ENCODE measurements at regions not wholly inside any gene's neighbourhood (a gene's known extent, or its start where the extent isn't known, plus 50 kb on each side); places are given as distances from the start of the nearest gene placed in this dataset.
"Not testable (repeated sequence)": the region's sequence is repeated elsewhere in the genome, so short reads cannot be mapped to it uniquely, and the experiment has no call there.

DNA sequence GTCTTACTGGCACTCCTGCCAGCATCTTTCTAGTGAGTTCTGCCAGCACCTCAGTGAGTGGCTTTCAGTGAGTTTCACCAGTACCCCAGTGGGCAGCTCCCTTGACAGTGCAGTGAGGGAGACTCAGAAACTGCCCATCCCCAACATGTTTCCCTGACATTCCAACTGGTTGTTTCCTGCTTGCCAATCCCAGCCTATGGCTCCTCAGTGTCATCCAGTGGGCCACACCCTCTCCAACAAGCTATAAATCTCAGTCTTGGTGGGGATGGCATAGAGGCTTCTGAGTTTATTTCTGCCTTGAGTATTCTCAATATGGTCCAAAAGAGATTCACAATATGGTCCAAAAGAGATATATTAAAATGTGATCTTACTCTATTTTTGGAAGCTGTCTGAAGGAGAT is 461.2 kb upstream of the NR3C2 start:
- Histone ChIP-seq H3K4me1 (ENCODE audit: control insufficient read depth in 1 of 2, insufficient read depth in 2 of 2, low read length in 2 of 2) (no peaks in the 10 kb centered on the region), H3K9me3 (ENCODE audit: control insufficient read depth in 1 of 2, low read length in 2 of 2) (no peaks in the 10 kb centered on the region), H3K36me3 (ENCODE audit: control insufficient read depth in 1 of 2, insufficient read depth in 2 of 2, low read length in 2 of 2) (no peaks in the 10 kb centered on the region), H3K27me3 (ENCODE audit: low read depth, low read length) (no peaks in the 10 kb centered on the region), H3K4me3 (ENCODE audit: low read depth in 1 of 2, low read length in 2 of 2) (no peak overlapping the region), H3K27ac (ENCODE audit: low read length) (no peak overlapping the region)

DNA sequence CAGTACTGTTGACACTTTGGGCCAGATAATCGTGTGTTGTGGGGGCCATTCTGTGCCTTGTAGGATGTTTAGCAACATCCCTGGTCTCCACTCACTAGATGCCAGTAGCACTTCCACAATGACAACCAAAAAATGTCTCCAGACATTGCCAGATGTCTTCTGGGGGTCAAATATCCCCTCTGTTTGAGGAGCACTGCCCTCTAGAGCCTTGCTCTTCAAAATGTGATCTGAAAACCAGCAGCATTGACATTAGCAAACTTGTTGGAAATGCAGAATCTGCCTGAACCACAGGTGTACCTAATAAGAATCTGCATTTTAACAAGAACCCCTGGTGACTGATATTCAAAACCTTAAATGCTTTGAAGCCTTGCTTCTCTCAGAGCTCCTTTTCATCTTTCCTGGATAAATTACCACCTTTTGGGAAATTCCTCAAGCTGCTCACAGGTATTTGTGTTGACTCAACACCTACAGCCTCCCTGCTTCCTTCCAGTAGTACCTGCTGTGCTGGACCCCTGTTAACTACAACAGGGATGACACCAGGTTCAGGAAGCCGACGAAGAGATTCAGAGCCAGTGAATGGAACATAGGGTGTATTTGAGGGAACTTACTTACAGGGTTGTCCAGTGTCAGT is 459.0 kb upstream of the NR3C2 start:
- Histone ChIP-seq H3K27ac (ENCODE audit: low read length) (no peak overlapping the region), H3K4me1 (ENCODE audit: control insufficient read depth in 1 of 2, insufficient read depth in 2 of 2, low read length in 2 of 2) (no peaks in the 10 kb centered on the region), H3K4me3 (ENCODE audit: low read depth in 1 of 2, low read length in 2 of 2) (no peak overlapping the region), H3K27me3 (ENCODE audit: low read depth, low read length) (no peaks in the 10 kb centered on the region), H3K36me3 (ENCODE audit: control insufficient read depth in 1 of 2, insufficient read depth in 2 of 2, low read length in 2 of 2) (no peaks in the 10 kb centered on the region), H3K9me3 (ENCODE audit: control insufficient read depth in 1 of 2, low read length in 2 of 2) (peaks cover 0 to 7% of the 10 kb centered on the region in 2 donors)

DNA sequence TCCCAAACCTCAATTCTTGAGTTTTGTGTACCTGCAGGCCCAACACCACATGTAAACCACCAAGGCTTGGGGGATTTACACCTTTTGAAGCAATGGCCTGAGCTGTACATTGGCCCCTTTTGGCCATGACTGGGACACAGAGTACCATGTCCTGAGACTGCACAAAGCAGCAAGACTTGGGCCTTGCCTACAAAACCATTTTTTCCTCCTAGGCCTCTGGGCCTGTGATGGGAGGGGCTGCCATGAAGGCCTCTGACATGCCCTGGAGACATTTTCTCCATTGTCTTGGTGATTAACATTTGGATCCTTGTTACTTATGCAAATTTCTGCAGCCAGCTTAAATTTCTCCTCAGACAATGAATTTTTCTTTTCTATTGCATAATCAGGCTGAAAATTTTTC is 455.9 kb upstream of the NR3C2 start:
- H3K4me1 ChIP-seq (ENCODE audit: control insufficient read depth in 1 of 2, insufficient read depth in 2 of 2, low read length in 2 of 2); H3K27ac ChIP-seq (ENCODE audit: low read length); H3K36me3 ChIP-seq (ENCODE audit: control insufficient read depth in 1 of 2, insufficient read depth in 2 of 2, low read length in 2 of 2); H3K9me3 ChIP-seq (ENCODE audit: control insufficient read depth in 1 of 2, low read length in 2 of 2); H3K27me3 ChIP-seq (ENCODE audit: low read depth, low read length); H3K4me3 ChIP-seq (ENCODE audit: low read depth in 1 of 2, low read length in 2 of 2): not testable (repeated sequence)

DNA sequence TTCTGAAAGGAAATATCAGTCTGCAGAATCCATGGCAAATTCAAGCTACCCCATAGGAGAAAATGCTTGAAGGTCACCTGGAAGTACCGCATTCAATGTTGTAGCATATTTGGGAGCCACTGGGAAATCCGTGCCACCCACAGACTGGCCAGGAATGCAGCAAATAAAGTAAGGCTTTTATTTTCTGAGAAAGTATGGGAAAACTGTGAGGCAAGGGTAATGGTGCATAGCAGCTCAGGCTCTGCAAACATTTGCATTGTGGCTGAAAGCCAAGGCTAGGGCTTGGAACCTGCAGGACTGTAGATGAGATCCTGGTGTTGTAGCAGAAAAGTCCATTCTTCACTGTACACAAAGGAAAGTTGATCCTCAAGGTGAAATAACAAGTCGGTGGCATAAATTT is 450.9 kb upstream of the NR3C2 start:
- no peak overlapping the region for H3K4me3 ChIP-seq (ENCODE audit: low read depth in 1 of 2, low read length in 2 of 2)
- H3K27me3 ChIP-seq (ENCODE audit: low read depth, low read length): no peaks in the 10 kb centered on the region
- H3K9me3 ChIP-seq (ENCODE audit: control insufficient read depth in 1 of 2, low read length in 2 of 2): peaks cover 0 to 6% of the 10 kb centered on the region in 2 donors
- H3K27ac ChIP-seq (ENCODE audit: low read length): no peak overlapping the region
- H3K4me1 ChIP-seq (ENCODE audit: control insufficient read depth in 1 of 2, insufficient read depth in 2 of 2, low read length in 2 of 2): no peaks in the 10 kb centered on the region
- no peaks in the 10 kb centered on the region for H3K36me3 ChIP-seq (ENCODE audit: control insufficient read depth in 1 of 2, insufficient read depth in 2 of 2, low read length in 2 of 2)

DNA sequence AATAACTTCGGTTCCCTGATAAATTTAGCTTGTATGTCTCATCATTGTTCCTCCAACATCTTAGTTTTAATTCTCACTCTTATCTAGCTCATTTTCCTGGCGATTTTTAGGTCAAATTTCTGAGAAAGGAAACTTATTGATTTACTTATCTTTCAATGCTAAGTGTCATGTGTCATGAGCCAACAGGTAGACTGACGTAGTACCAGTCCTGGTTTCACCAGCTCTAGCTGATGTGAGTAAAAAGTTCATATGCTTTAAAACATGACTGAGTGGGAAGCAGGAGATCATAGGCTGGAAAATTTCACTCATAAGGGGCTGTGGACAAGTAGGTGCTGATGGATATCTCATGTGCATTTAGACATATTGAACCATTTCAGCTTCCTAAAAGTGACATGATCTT is 441.7 kb upstream of the NR3C2 start:
- Histone ChIP-seq H3K4me3 (ENCODE audit: low read depth in 1 of 2, low read length in 2 of 2) (no peak overlapping the region), H3K9me3 (ENCODE audit: control insufficient read depth in 1 of 2, low read length in 2 of 2) (no peaks in the 10 kb centered on the region), H3K36me3 (ENCODE audit: control insufficient read depth in 1 of 2, insufficient read depth in 2 of 2, low read length in 2 of 2) (no peaks in the 10 kb centered on the region), H3K27me3 (ENCODE audit: low read depth, low read length) (no peaks in the 10 kb centered on the region), H3K27ac (ENCODE audit: low read length) (no peak overlapping the region), H3K4me1 (ENCODE audit: control insufficient read depth in 1 of 2, insufficient read depth in 2 of 2, low read length in 2 of 2) (no peaks in the 10 kb centered on the region)

DNA sequence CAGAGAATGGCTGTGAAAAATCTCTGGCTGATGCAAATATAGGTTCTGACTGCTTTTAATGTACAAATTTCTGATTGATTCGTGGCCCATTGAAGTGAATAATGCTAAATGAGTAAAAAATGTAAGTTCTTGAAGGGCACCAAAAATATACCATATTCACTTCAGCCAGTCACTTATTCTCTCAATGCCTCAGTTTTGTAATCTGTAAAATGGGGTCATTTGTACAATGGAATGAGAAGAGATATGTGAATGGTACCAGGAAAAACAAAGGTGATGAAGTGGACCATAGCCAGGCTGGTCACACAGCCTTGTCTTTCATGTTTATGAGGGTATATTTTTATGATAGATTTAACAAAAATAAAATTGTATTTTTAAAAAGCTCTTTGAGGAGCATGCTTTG is 441.2 kb upstream of the NR3C2 start:
- Histone ChIP-seq H3K27ac (ENCODE audit: low read length) (no peak overlapping the region), H3K27me3 (ENCODE audit: low read depth, low read length) (no peaks in the 10 kb centered on the region), H3K9me3 (ENCODE audit: control insufficient read depth in 1 of 2, low read length in 2 of 2) (no peaks in the 10 kb centered on the region), H3K4me1 (ENCODE audit: control insufficient read depth in 1 of 2, insufficient read depth in 2 of 2, low read length in 2 of 2) (no peaks in the 10 kb centered on the region), H3K4me3 (ENCODE audit: low read depth in 1 of 2, low read length in 2 of 2) (no peak overlapping the region), H3K36me3 (ENCODE audit: control insufficient read depth in 1 of 2, insufficient read depth in 2 of 2, low read length in 2 of 2) (no peaks in the 10 kb centered on the region)

DNA sequence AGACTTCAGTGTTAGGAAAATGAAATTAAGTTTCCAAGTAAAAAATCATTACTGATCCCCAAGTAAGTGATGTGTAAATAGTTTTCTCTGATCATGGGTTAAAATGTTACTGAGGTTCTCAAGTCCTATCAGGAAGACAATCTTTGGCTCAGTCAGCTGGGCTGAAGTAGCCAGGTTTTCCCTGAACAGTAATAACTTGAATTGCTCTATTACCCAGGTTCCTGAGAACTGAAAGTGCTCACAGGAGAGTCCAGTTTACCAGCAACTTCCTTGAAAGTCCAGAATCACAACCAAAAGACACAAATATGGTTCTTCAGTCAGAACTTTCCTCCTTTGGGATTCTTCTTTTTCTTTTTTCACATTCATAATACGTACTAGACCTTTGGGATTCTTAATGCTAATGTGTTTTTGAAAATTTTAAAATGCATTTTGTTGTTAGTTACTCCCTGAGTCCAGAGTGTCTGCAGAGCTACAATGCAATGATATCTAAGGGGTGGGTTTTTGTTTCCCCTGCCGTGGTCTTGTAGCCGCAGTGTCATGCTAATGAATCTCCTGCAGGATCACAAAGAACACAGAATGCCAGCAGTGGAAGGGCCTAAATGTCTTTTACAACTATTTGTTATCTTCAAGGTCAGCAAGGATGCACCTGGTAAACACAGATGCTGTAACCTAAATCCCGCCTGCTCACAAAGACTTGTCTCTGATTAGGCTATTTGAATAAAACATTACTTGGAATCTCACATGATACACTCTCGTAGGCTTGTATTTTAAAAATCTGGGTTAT is 439.8 kb upstream of the NR3C2 start:
- Histone ChIP-seq H3K4me3 (ENCODE audit: low read depth in 1 of 2, low read length in 2 of 2) (no peak overlapping the region), H3K27me3 (ENCODE audit: low read depth, low read length) (no peaks in the 10 kb centered on the region), H3K36me3 (ENCODE audit: control insufficient read depth in 1 of 2, insufficient read depth in 2 of 2, low read length in 2 of 2) (no peaks in the 10 kb centered on the region), H3K9me3 (ENCODE audit: control insufficient read depth in 1 of 2, low read length in 2 of 2) (no peaks in the 10 kb centered on the region), H3K4me1 (ENCODE audit: control insufficient read depth in 1 of 2, insufficient read depth in 2 of 2, low read length in 2 of 2) (no peaks in the 10 kb centered on the region), H3K27ac (ENCODE audit: low read length) (no peak overlapping the region)

DNA sequence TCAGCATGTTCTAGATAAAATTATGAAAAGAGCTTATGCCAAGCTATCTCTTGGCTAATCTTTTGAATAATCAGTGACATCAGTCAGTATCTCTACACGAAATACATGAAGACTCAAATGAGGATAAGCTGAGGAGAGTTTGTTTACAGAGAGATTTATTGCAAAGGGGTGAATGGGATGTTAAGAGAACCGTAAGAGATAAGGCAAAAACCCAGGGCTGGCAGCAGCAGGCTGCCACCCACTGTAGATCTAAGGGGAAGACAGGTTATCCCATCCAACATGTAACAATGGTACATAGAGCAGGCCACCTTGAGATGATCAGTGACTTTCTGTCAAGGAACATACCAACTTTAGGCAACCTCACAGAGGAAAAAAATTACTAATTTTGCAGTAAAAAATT is 432.1 kb upstream of the NR3C2 start:
- Histone ChIP-seq H3K9me3 (ENCODE audit: control insufficient read depth in 1 of 2, low read length in 2 of 2) (no peaks in the 10 kb centered on the region), H3K4me1 (ENCODE audit: control insufficient read depth in 1 of 2, insufficient read depth in 2 of 2, low read length in 2 of 2) (no peaks in the 10 kb centered on the region), H3K27me3 (ENCODE audit: low read depth, low read length) (no peaks in the 10 kb centered on the region), H3K36me3 (ENCODE audit: control insufficient read depth in 1 of 2, insufficient read depth in 2 of 2, low read length in 2 of 2) (no peaks in the 10 kb centered on the region), H3K4me3 (ENCODE audit: low read depth in 1 of 2, low read length in 2 of 2) (no peak overlapping the region), H3K27ac (ENCODE audit: low read length) (no peak overlapping the region)

DNA sequence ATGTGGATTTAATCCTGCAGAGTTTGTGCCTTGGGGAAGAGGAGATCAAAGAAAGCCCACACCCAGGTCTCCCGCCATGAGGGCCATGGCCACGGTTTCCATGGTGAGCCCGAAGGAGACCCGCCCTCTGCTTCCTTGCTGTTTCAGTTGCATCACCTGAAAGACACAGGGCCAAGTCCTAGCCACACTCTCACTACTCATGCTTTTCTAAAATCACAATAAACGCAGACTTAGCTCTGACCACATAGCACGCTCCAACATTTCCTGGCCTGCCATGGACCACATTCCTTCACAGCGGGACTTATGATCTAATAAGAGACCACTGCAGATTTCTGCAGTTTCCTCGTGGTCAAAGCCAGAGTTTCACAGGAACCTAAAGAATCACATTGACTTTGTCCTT is 426.0 kb upstream of the NR3C2 start:
- H3K4me1 ChIP-seq (ENCODE audit: control insufficient read depth in 1 of 2, insufficient read depth in 2 of 2, low read length in 2 of 2): no peaks in the 10 kb centered on the region
- H3K36me3 ChIP-seq (ENCODE audit: control insufficient read depth in 1 of 2, insufficient read depth in 2 of 2, low read length in 2 of 2): no peaks in the 10 kb centered on the region
- H3K27ac ChIP-seq (ENCODE audit: low read length): no peak overlapping the region
- H3K27me3 ChIP-seq (ENCODE audit: low read depth, low read length): no peaks in the 10 kb centered on the region
- no peaks in the 10 kb centered on the region for H3K9me3 ChIP-seq (ENCODE audit: control insufficient read depth in 1 of 2, low read length in 2 of 2)
- H3K4me3 ChIP-seq (ENCODE audit: low read depth in 1 of 2, low read length in 2 of 2): no peak overlapping the region

DNA sequence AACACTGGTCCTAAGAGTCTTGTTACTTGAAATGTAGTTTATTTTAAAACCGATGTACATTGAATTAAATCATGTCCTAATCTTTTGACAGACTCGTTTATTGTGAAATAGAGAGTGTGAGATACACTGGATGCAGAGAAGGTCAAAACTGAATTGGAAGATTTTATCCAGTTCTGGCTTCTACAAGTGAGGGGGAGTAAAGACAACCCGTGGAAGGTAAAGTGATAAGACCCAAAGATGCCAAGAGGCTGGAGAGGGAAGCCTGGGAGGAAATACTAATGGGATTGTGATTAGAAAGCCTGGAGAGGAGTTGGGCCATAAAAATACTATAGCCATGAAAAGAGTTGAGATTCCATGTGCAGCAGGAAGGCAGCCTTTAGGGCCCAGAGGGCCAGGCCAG is 424.5 kb upstream of the NR3C2 start:
- no peak overlapping the region for H3K27ac ChIP-seq (ENCODE audit: low read length)
- no peaks in the 10 kb centered on the region for H3K4me1 ChIP-seq (ENCODE audit: control insufficient read depth in 1 of 2, insufficient read depth in 2 of 2, low read length in 2 of 2)
- H3K4me3 ChIP-seq (ENCODE audit: low read depth in 1 of 2, low read length in 2 of 2): no peak overlapping the region
- no peaks in the 10 kb centered on the region for H3K9me3 ChIP-seq (ENCODE audit: control insufficient read depth in 1 of 2, low read length in 2 of 2)
- H3K27me3 ChIP-seq (ENCODE audit: low read depth, low read length): no peaks in the 10 kb centered on the region
- no peaks in the 10 kb centered on the region for H3K36me3 ChIP-seq (ENCODE audit: control insufficient read depth in 1 of 2, insufficient read depth in 2 of 2, low read length in 2 of 2)

DNA sequence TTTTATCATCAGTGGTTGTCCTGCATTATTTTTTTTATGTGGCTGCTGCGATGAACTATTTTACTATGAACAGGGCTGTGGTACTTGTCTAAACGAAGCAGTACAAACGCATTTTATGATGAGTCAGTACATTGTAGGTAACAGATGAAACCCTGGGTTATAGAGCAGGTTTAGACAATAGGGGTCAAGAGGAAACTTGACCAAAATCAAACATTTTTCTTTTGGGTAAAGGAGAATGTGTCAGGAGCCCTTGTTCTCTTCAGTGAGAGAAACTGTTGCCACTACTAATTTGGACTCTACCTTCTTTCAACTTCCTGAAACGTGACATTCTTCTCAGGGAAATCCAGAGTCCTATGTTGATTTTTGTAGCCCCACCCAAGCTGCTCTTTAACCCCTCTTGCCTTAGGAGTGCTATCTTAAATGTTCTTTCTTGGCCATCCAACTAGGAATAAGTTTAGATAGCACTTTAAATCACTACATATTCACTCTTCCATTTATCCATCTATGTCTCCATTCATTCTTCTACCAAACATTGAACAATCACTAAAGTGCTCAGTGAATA is 415.8 kb upstream of the NR3C2 start:
- H3K27me3 ChIP-seq (ENCODE audit: low read depth, low read length): no peaks in the 10 kb centered on the region
- H3K36me3 ChIP-seq (ENCODE audit: control insufficient read depth in 1 of 2, insufficient read depth in 2 of 2, low read length in 2 of 2): no peaks in the 10 kb centered on the region
- no peaks in the 10 kb centered on the region for H3K9me3 ChIP-seq (ENCODE audit: control insufficient read depth in 1 of 2, low read length in 2 of 2)
- H3K4me3 ChIP-seq (ENCODE audit: low read depth in 1 of 2, low read length in 2 of 2): no peak overlapping the region
- no peaks in the 10 kb centered on the region for H3K4me1 ChIP-seq (ENCODE audit: control insufficient read depth in 1 of 2, insufficient read depth in 2 of 2, low read length in 2 of 2)
- no peak overlapping the region for H3K27ac ChIP-seq (ENCODE audit: low read length)

All from muscle layer of duodenum (tissue), 2 donors.